ENCODE measurements at regions not wholly inside any gene's neighbourhood (a gene's known extent, or its start where the extent isn't known, plus 50 kb on each side); places are given as distances from the start of the nearest gene placed in this dataset.
"Not testable (repeated sequence)": the region's sequence is repeated elsewhere in the genome, so short reads cannot be mapped to it uniquely, and the experiment has no call there.

GRCh38 chr4:149045731-149046130 is 603.5 kb upstream of the NR3C2 start:
- FAIRE-seq (no peak), ATAC-seq (no peak), DNase-seq (ENCODE audit: low read depth in 1 of 2, low spot score in 1 of 2) (no peak)
- Histone ChIP-seq H3K4me2 (no peak overlapping the region), H3K27ac (no peak overlapping the region), H3K4me1 (no peaks in the 10 kb centered on the region), H3K9me3 (no peaks in the 10 kb centered on the region), H3K4me3 (no peak overlapping the region)
- 13% methylated on average over 3 of the region's 3 CpGs for WGBS (ENCODE audit: missing lambda C conversion rate)
- TF ChIP-seq NFE2L2 (conservative IDR thresholded peaks at IDR 0.05; ENCODE audit: low read length) (no peak), ATOH8 (CRISPR knock-in tag; IDR thresholded peaks at IDR 0.05; ENCODE audit: low read depth) (no peak), JUNB (IDR thresholded peaks at IDR 0.05) (no peak)
- POLR2A ChIA-PET: no interaction called here
- CTCF ChIA-PET: no interaction called here

GRCh38 chr4:149039786-149040185 is 597.6 kb upstream of the NR3C2 start:
- H3K4me1 ChIP-seq; FAIRE-seq; ATAC-seq; H3K27ac ChIP-seq; H3K9me3 ChIP-seq; H3K4me2 ChIP-seq; H3K4me3 ChIP-seq; CTCF ChIA-PET; DNase-seq (ENCODE audit: low read depth in 1 of 2, low spot score in 1 of 2); POLR2A ChIA-PET: not testable (repeated sequence)
- WGBS (ENCODE audit: missing lambda C conversion rate): 0% methylated on average over 1 of the region's 2 CpGs

- no peak overlapping the region for H3K4me2 ChIP-seq
- TF ChIP-seq EHF (CRISPR knock-in tag; IDR thresholded peaks at IDR 0.05): no peak
- TF ChIP-seq FOSL2 (IDR thresholded peaks at IDR 0.05): no peak
- 0 out of 2 replicates have a peak, but pooled peaks have one; percentile 9 for TF ChIP-seq FOSL2 (CRISPR knock-in tag; IDR thresholded peaks at IDR 0.05)
- peak; percentile 38 for TF ChIP-seq MAFK (IDR thresholded peaks at IDR 0.05; ENCODE audit: partially characterized antibody)
- no peak for TF ChIP-seq SMC3 (IDR thresholded peaks at IDR 0.05)
- TF ChIP-seq MAZ (IDR thresholded peaks at IDR 0.05; ENCODE audit: borderline replicate concordance, low read depth, low read length): no peak
- no peak for TF ChIP-seq ZSCAN20 (CRISPR knock-in tag; IDR thresholded peaks at IDR 0.05)
- TF ChIP-seq NPAS2 (CRISPR knock-in tag; IDR thresholded peaks at IDR 0.05; ENCODE audit: borderline replicate concordance): no peak
- TF ChIP-seq RFX5 (IDR thresholded peaks at IDR 0.05): no peak
- no peak for TF ChIP-seq CHD2 (IDR thresholded peaks at IDR 0.05; ENCODE audit: low read length, partially characterized antibody)
- TF ChIP-seq RNF2 (IDR thresholded peaks at IDR 0.05; ENCODE audit: borderline replicate concordance, low read depth): no peak
- no peaks in the 10 kb centered on the region for H3K4me1 ChIP-seq
- FAIRE-seq (no peak), DNase-seq (ENCODE audit: low read depth in 1 of 2, low spot score in 1 of 2) (no peak), ATAC-seq (no peak)
- H3K9me3 ChIP-seq: no peaks in the 10 kb centered on the region
- H3K27ac ChIP-seq: no peak overlapping the region
- ChIA-PET POLR2A (no interaction called here), CTCF (interaction anchor here (0.5 kb wide), 1 partner anchor 21 kb away, joined by 3 read pairs; no protein-coding TSS in a partner anchor)
- no peak overlapping the region for H3K4me3 ChIP-seq
These were observed 589.2 kb upstream of the NR3C2 start for GRCh38 chr4:149031399-149031798.

GRCh38 chr4:149029056-149029651 is 586.9 kb upstream of the NR3C2 start:
- H3K4me1 ChIP-seq: no peaks in the 10 kb centered on the region
- ChIA-PET POLR2A (no interaction called here), CTCF (no interaction called here)
- H3K9me3 ChIP-seq: no peaks in the 10 kb centered on the region
- no peak overlapping the region for H3K4me2 ChIP-seq
- 49% methylated on average over 4 of the region's 4 CpGs for WGBS (ENCODE audit: missing lambda C conversion rate)
- DNase-seq (ENCODE audit: low read depth in 1 of 2, low spot score in 1 of 2): peak in 1 of 2 experiments; percentile 4
- no peak overlapping the region for H3K27ac ChIP-seq
- ATAC-seq: no peak
- no peak overlapping the region for H3K4me3 ChIP-seq
- TF ChIP-seq SMC3 (IDR thresholded peaks at IDR 0.05) (no peak), FOSB (CRISPR knock-in tag; IDR thresholded peaks at IDR 0.05) (no peak), TFCP2L1 (CRISPR knock-in tag; IDR thresholded peaks at IDR 0.05) (no peak), TP53 (CRISPR knock-in tag; IDR thresholded peaks at IDR 0.05) (no peak)
- FAIRE-seq: no peak

- Histone ChIP-seq H3K4me1 (no peaks in the 10 kb centered on the region), H3K4me2 (no peak overlapping the region), H3K4me3 (no peak overlapping the region), H3K27ac (no peak overlapping the region), H3K9me3 (no peaks in the 10 kb centered on the region)
- no peak for TF ChIP-seq BHLHE40 (IDR thresholded peaks at IDR 0.05; ENCODE audit: low read depth, low read length)
- TF ChIP-seq FOSB (CRISPR knock-in tag; IDR thresholded peaks at IDR 0.05): no peak
- no peak for TF ChIP-seq MAZ (IDR thresholded peaks at IDR 0.05; ENCODE audit: borderline replicate concordance, low read depth, low read length)
- TF ChIP-seq RCOR1 (IDR thresholded peaks at IDR 0.05; ENCODE audit: low read depth, low read length): no peak
- no peak for TF ChIP-seq SREBF2 (IDR thresholded peaks at IDR 0.05)
- TF ChIP-seq MAX (IDR thresholded peaks at IDR 0.05): no peak
- no peak for TF ChIP-seq HMGXB4 (CRISPR knock-in tag; IDR thresholded peaks at IDR 0.05; ENCODE audit: borderline replicate concordance)
- no peak for TF ChIP-seq ATOH8 (CRISPR knock-in tag; IDR thresholded peaks at IDR 0.05; ENCODE audit: low read depth)
- no peak for TF ChIP-seq JUNB (IDR thresholded peaks at IDR 0.05)
- no peak for TF ChIP-seq USF2 (IDR thresholded peaks at IDR 0.05)
- TF ChIP-seq FOSL2 (IDR thresholded peaks at IDR 0.05): no peak
- no peak for TF ChIP-seq FOSL2 (CRISPR knock-in tag; IDR thresholded peaks at IDR 0.05)
- TF ChIP-seq ZNF302 (CRISPR knock-in tag; IDR thresholded peaks at IDR 0.05): no peak
- WGBS (ENCODE audit: missing lambda C conversion rate): 12% methylated on average over 2 of the region's 2 CpGs
- FAIRE-seq (no peak), DNase-seq (ENCODE audit: low read depth in 1 of 2, low spot score in 1 of 2) (no peak), ATAC-seq (no peak)
- POLR2A ChIA-PET: no interaction called here
- CTCF ChIA-PET: interaction anchor here (0.8 kb wide), 1 partner anchor 31 kb away, joined by 3 read pairs; no protein-coding TSS in a partner anchor
These were observed 584.5 kb upstream of the NR3C2 start for GRCh38 chr4:149026696-149027095.
